ENCODE measurements at regions not wholly inside any gene's neighbourhood (a gene's known extent, or its start where the extent isn't known, plus 50 kb on each side); places are given as distances from the start of the nearest gene placed in this dataset.

DNA sequence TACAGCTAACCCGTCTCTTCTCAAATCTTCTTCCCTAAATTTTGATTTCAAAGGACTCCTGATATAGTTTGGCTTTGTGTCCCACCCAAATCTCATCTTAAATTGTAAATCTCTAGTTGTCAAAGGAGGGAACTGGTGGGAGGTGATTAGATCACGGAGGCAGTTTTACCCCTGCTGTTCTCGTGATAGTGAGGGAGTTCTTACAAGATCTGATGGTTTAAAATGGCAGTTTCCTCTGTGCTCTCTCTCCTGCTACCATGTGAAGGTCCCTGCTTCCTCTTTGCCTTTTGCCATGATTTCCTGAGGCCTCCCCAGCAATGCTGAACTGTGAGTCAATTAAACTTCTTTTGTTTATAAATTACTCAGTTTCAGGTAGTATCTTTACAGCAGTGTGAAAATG lies 269.3 kb downstream of the POLR1F start:
- DNase-seq = no peak

DNA sequence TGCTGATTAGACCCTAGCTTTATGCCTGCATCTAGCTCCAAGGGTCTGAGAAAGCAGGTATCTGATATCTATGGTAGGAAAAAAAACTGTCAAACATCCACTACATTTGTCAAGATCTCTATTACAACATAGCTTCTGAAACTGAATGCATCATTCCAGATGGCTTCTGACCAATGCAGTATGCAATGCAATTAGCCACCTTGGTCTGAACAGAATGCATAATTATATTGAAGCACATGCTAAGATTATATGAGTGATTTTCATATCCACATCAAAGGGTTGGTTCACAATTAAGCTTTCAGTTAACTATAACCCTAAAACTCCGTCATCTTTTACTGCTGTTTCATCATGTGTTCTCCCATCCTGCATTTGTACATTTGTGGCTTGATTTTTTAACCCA lies 271.4 kb downstream of the POLR1F start:
- no peak for DNase-seq

GRCh38 chr7:19427944-19428343 lies 280.9 kb downstream of the POLR1F start:
- DNase-seq = no peak

- DNase-seq = no peak
These were observed 276.6 kb upstream of the FERD3L start for GRCh38 chr7:19421861-19422260.

DNA sequence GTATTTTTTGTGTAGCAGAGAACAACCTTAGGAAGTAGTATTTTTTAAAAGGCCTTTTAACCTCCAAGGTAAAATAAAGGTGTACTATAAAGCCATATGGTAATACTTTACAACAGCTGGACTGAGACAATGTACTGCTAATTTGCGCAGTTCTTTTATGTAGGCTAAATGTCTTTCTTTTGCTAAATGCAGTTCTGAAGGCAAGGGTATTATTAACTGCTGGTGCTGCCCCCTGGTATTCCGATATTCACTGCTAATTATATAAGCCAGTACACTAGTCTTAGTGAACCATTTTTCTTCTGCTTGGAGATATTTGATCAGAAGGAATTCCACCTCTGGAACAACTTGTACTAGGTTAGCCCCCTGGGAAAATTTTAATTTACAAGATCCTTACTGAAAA lies 272.0 kb upstream of the FERD3L start:
- DNase-seq = no peak

GRCh38 chr7:19415123-19415522 lies 269.9 kb upstream of the FERD3L start:
- no peak for DNase-seq

- no peak for DNase-seq
These were observed 268.3 kb upstream of the FERD3L start for GRCh38 chr7:19413443-19413965.

- DNase-seq = no peak
These were observed 265.5 kb upstream of the FERD3L start for GRCh38 chr7:19410691-19411090.

GRCh38 chr7:19410106-19410505 lies 264.9 kb upstream of the FERD3L start:
- no peak for DNase-seq

DNA sequence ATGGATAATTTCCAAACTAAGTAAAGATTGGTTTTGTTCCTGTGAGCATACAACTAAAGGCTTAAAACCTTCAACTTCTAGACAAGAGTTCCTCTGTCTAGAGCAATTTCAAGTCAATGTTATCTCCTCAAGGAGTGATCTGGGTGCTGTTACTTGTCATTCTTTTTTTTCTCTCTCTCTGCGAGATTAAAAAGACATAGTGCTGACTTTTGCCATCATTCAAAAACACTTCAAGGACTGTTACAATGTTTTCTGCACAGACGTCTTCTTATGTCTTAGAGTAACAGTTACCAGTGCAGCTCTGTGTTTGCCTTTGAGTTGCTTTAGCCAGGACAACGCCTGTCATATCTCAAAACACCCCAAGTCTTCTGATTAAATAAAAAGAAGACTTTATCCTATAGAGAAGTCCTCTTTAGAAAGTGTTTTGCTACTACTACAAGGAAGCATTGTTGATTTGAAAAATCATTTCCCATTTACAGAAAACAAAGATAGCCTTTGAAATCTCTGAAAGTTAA lies 263.5 kb upstream of the FERD3L start:
- DNase-seq = no peak

GRCh38 chr7:19407270-19407669 lies 262.0 kb upstream of the FERD3L start:
- no peak for DNase-seq

DNA sequence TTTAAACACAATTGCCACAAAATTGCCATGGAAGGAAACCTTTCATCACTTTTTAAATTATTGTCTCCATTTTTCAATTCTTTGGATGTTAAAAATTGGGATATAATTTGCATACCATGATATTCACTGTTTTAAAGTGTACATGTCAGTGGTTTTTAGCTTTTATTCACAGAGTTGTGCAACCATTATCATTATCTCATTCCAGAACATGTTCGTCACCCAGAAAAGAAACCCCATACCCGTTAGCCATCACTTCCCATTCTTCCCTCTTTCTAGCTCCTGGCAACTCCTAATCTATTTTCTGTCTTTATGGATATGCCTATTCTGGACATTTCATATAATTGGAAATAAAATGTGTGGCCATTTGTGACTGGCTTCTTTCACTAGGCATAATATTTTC lies 260.3 kb upstream of the FERD3L start:
- DNase-seq = no peak

DNA sequence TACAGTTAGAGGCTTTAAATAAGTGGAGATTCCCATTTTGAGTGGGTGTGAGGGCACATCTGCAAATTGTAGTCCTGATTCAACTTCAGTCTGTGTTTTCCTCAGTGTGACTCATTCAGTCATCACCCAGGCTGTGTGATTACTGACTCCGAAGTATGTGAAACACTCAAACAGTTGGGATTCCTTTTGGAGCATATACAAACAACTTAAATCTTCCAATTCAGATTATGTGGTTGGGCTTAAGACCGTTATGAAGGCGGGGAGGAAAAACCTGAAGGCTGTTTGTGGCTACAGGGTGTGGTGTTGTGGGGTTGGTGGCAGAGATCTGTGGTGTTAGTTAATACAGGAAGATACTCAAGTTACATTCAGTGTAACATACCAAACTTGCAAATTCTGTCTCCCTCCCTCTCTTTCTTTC lies 259.7 kb upstream of the FERD3L start:
- peak; percentile 48 for DNase-seq

- no peak for DNase-seq
These were observed 258.5 kb upstream of the FERD3L start for GRCh38 chr7:19403691-19404090.

GRCh38 chr7:19401461-19401860 lies 256.2 kb upstream of the FERD3L start:
- no peak for DNase-seq

DNA sequence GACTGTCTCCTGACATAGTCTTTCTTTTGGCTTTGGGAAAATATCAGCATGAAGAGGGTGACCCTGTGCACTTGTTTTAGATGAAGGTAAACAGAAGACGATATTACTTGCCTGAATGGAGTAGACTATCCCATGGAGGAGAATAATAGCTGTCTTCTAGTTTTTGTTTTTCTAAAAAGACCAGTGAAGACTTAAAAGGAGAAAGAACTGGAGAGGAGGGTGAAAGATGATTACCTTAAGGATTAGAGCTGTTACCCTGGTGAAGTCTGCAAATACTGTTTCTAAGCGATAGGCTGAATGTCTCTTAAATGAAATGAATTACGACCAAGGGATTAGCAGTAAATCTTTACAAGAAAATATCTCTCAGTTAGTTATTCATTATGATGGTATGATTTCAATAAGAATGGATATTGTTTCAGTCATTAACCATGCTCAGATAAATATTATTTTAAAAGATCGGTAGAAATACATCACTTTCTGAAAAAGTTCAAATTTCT lies 255.6 kb upstream of the FERD3L start:
- no peak for DNase-seq

GRCh38 chr7:19397911-19398310 lies 252.7 kb upstream of the FERD3L start:
- DNase-seq = peak; percentile 38

- DNase-seq = no peak
These were observed 247.0 kb upstream of the FERD3L start for GRCh38 chr7:19392246-19392645.

DNA sequence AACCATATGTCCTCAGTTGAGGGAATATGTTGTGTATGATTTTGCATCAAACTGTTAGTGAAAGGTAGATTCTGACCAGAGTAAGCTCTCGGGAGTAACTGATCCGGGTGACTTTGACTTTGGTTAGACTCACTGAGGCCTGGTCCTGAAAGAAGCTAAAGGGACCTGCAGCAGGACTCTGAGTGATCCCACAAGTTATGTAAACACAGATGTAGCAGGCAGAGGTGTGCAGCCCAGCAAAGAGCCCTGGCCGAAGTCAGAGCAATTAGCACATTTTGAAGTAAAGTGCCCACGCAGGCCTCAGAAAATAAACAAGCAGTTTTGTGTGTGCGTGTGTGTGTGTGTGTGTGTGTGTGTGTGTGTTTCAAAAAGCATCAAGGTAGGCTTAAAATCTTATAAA lies 245.6 kb upstream of the FERD3L start:
- DNase-seq = no peak

- no peak for DNase-seq
These were observed 236.1 kb upstream of the FERD3L start for GRCh38 chr7:19381321-19381720.

- DNase-seq = no peak
These were observed 233.1 kb upstream of the FERD3L start for GRCh38 chr7:19378345-19378714.

DNA sequence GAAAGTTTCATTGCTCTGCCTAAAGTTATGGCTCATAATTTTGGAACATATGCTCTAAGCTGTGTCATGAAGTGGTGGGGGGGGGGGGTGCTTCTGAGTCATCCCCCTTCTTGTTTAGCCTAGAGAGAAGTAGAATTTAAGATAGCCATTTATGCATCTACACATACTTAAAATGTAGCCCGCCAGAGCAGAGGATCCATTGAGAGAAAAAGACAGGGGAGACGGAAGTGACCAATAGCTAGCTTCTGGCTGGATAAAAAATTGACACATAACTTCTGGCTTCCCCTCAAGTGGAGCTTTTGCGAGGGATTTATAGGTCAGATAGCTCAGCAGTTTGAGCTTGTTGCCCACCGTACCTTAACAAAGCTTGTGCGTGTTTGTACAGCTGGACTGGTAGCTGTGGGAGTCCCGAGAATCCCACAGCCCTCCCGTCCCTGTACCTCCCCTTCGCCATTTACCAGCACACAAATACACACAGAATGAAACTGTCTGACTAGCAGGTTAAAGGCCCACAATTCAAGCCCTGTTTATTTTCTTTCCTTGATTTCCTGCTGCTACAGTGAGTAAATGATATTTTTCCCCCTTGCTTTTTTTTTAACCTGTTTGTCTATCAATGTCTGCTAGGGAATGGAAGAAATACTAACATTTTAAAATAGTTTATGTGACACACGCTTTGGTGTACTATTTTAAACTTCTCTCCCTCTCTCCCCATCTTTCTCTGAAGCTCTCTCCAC lies 232.6 kb upstream of the FERD3L start:
- peak; percentile 20 for DNase-seq

- no peak for DNase-seq
These were observed 231.3 kb upstream of the FERD3L start for GRCh38 chr7:19376538-19376937.

- no peak for DNase-seq
These were observed 230.8 kb upstream of the FERD3L start for GRCh38 chr7:19375976-19376375.

DNA sequence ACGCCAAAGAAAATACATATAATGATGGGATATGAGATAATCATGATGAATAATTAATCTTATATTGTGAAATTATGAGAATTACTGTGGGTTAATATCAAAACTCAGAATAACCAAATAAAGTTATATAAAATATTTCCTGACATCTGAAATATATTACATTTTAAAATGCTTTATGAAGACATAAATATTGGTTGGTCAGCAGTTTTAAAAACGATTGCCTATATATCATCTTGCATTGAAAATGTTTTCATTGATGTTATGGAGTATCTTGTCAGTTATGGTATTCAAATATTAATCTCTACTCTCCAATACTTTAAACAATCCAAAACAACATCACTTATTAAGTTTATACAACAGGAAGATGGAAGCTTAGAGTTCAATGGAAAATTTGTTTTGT lies 228.1 kb upstream of the FERD3L start:
- no peak for DNase-seq

Measured in right hindlimb (tissue), 1 donor.